ENCODE measurements at regions not wholly inside any gene's neighbourhood (a gene's known extent, or its start where the extent isn't known, plus 50 kb on each side); places are given as distances from the start of the nearest gene placed in this dataset.

GRCh38 chr9:115681585-115681984 is 472.0 kb upstream of the PAPPA start:
- TF ChIP-seq POLR2A (IDR thresholded peaks at IDR 0.05) (no peak), CTCF (IDR thresholded peaks at IDR 0.05) (no peak), EP300 (IDR thresholded peaks at IDR 0.05) (no peak)
